ENCODE measurements at regions not wholly inside any gene's neighbourhood (a gene's known extent, or its start where the extent isn't known, plus 50 kb on each side); places are given as distances from the start of the nearest gene placed in this dataset.
"Not testable (repeated sequence)": the region's sequence is repeated elsewhere in the genome, so short reads cannot be mapped to it uniquely, and the experiment has no call there.

- H2AFZ ChIP-seq; H3K27me3 ChIP-seq (ENCODE audit: insufficient read depth); H3K36me3 ChIP-seq (ENCODE audit: insufficient read depth); H3K4me1 ChIP-seq (ENCODE audit: insufficient read depth); H3K4me2 ChIP-seq; H3K27ac Mint-ChIP-seq; ATAC-seq; H3K79me2 ChIP-seq (replicated peaks; ENCODE audit: insufficient read depth); H3K36me3 Mint-ChIP-seq (ENCODE audit: low read depth); H3K4me3 Mint-ChIP-seq; DNase-seq (ENCODE audit: low spot score); H3K9me2 ChIP-seq (ENCODE audit: insufficient read depth); H3K27ac ChIP-seq (ENCODE audit: low read depth); H3F3A ChIP-seq (replicated peaks; ENCODE audit: low read depth); H3K4me1 Mint-ChIP-seq; H3K27me3 Mint-ChIP-seq (ENCODE audit: insufficient read depth, low read depth, poor library complexity); H3K4me3 ChIP-seq; H3K9me3 Mint-ChIP-seq; H4K20me1 ChIP-seq (replicated peaks; ENCODE audit: insufficient read depth): not testable (repeated sequence)
Measured at GRCh38 chr2:234389661-234390060, 107.2 kb downstream of the ARL4C start.

DNA sequence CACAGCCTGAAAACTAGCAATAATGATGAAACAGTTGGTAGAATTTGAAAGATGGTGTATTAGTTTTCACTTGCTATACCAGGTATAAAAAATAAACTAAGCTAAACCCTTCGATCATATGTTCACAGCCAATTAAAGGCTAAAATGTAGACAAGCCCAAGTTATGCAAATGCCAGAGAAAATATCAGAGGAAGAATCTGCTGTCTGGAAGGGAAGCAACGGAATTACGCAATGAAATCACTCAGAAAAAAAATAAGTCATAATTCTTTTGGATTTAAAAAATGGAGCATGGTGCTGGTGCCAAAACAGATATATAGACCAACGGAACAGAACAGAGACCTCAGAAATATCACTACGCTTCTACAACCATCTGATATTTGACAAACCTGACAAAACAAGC lies 108.3 kb downstream of the ARL4C start:
- Histone ChIP-seq H3K4me1 (ENCODE audit: insufficient read depth) (no peaks in the 10 kb centered on the region), H3K4me2 (no peak overlapping the region), H3K27me3 (ENCODE audit: insufficient read depth) (no peaks in the 10 kb centered on the region), H3F3A (replicated peaks; ENCODE audit: low read depth) (no peaks in the 10 kb centered on the region), H3K36me3 (ENCODE audit: insufficient read depth) (no peaks in the 10 kb centered on the region), H3K9me2 (ENCODE audit: insufficient read depth) (peaks cover 3% of the 10 kb centered on the region), H4K20me1 (replicated peaks; ENCODE audit: insufficient read depth) (no peaks in the 10 kb centered on the region), H3K79me2 (replicated peaks; ENCODE audit: insufficient read depth) (no peaks in the 10 kb centered on the region), H3K27ac (ENCODE audit: low read depth) (no peak overlapping the region), H3K4me3 (no peak overlapping the region), H2AFZ (no peak overlapping the region)
- H3K27ac Mint-ChIP-seq, result no peak overlapping the region
- H3K4me1 Mint-ChIP-seq, result no peaks in the 10 kb centered on the region
- DNase-seq (ENCODE audit: low spot score) (no peak), ATAC-seq (no peak)
- H3K4me3 Mint-ChIP-seq, result no peak overlapping the region
- H3K27me3 Mint-ChIP-seq (ENCODE audit: insufficient read depth, low read depth, poor library complexity), result no peaks in the 10 kb centered on the region
- peaks cover 5% of the 10 kb centered on the region; the same call in 2 of the 3 replicates for H3K36me3 Mint-ChIP-seq (ENCODE audit: low read depth)
- H3K9me3 Mint-ChIP-seq, result peaks cover 15% of the 10 kb centered on the region
- TF ChIP-seq ZNF114 (CRISPR knock-in tag; IDR thresholded peaks at IDR 0.05), result no peak
- no peak for TF ChIP-seq CTCF (conservative IDR thresholded peaks at IDR 0.05; ENCODE audit: low read depth in 2 of 2)
- no peak for TF ChIP-seq CREB1 (CRISPR knock-in tag; IDR thresholded peaks at IDR 0.05; ENCODE audit: low read depth)
- no peak for TF ChIP-seq JUNB (IDR thresholded peaks at IDR 0.05; ENCODE audit: unreplicated experiment)
- TF ChIP-seq ZNF331 (CRISPR knock-in tag; IDR thresholded peaks at IDR 0.05; ENCODE audit: low read depth), result no peak
- TF ChIP-seq, protein P1, sequence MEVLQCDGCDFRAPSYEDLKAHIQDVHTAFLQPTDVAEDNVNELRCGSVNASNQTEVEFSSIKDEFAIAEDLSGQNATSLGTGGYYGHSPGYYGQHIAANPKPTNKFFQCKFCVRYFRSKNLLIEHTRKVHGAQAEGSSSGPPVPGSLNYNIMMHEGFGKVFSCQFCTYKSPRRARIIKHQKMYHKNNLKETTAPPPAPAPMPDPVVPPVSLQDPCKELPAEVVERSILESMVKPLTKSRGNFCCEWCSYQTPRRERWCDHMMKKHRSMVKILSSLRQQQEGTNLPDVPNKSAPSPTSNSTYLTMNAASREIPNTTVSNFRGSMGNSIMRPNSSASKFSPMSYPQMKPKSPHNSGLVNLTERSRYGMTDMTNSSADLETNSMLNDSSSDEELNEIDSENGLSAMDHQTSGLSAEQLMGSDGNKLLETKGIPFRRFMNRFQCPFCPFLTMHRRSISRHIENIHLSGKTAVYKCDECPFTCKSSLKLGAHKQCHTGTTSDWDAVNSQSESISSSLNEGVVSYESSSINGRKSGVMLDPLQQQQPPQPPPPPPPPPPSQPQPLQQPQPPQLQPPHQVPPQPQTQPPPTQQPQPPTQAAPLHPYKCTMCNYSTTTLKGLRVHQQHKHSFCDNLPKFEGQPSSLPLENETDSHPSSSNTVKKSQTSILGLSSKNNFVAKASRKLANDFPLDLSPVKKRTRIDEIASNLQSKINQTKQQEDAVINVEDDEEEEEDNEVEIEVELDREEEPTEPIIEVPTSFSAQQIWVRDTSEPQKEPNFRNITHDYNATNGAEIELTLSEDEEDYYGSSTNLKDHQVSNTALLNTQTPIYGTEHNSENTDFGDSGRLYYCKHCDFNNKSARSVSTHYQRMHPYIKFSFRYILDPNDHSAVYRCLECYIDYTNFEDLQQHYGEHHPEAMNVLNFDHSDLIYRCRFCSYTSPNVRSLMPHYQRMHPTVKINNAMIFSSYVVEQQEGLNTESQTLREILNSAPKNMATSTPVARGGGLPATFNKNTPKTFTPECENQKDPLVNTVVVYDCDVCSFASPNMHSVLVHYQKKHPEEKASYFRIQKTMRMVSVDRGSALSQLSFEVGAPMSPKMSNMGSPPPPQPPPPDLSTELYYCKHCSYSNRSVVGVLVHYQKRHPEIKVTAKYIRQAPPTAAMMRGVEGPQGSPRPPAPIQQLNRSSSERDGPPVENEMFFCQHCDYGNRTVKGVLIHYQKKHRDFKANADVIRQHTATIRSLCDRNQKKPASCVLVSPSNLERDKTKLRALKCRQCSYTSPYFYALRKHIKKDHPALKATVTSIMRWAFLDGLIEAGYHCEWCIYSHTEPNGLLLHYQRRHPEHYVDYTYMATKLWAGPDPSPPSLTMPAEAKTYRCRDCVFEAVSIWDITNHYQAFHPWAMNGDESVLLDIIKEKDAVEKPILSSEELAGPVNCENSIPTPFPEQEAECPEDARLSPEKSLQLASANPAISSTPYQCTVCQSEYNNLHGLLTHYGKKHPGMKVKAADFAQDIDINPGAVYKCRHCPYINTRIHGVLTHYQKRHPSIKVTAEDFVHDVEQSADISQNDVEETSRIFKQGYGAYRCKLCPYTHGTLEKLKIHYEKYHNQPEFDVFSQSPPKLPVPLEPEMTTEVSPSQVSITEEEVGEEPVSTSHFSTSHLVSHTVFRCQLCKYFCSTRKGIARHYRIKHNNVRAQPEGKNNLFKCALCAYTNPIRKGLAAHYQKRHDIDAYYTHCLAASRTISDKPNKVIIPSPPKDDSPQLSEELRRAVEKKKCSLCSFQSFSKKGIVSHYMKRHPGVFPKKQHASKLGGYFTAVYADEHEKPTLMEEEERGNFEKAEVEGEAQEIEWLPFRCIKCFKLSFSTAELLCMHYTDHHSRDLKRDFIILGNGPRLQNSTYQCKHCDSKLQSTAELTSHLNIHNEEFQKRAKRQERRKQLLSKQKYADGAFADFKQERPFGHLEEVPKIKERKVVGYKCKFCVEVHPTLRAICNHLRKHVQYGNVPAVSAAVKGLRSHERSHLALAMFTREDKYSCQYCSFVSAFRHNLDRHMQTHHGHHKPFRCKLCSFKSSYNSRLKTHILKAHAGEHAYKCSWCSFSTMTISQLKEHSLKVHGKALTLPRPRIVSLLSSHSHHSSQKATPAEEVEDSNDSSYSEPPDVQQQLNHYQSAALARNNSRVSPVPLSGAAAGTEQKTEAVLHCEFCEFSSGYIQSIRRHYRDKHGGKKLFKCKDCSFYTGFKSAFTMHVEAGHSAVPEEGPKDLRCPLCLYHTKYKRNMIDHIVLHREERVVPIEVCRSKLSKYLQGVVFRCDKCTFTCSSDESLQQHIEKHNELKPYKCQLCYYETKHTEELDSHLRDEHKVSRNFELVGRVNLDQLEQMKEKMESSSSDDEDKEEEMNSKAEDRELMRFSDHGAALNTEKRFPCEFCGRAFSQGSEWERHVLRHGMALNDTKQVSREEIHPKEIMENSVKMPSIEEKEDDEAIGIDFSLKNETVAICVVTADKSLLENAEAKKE (CRISPR knock-in tag; IDR thresholded peaks at IDR 0.05), result no peak
- no peak for TF ChIP-seq ETS1 (IDR thresholded peaks at IDR 0.05)
- no peak for TF ChIP-seq REST (IDR thresholded peaks at IDR 0.05; ENCODE audit: unreplicated experiment)
- TF ChIP-seq EZH2phosphoT487 (IDR thresholded peaks at IDR 0.05; ENCODE audit: unreplicated experiment), result no peak
- no peak for TF ChIP-seq EZH2 (IDR thresholded peaks at IDR 0.05; ENCODE audit: low read depth, unreplicated experiment)
